Fibroblast of lung (primary cell): ENCODE measurements at regions not wholly inside any gene's neighbourhood (a gene's known extent, or its start where the extent isn't known, plus 50 kb on each side); places are given as distances from the start of the nearest gene placed in this dataset.

Source experiments
- EZH2 ChIP-seq: IDR thresholded peaks from 2 replicates; pipeline ENCODE4 v1.5.1; 2012; ENCODE audit warnings: low read length, control low read depth, mild to moderate bottlenecking; ENCODE audit errors: missing control alignments
- TF ChIP-seq, protein P1 (sequence below), 2 donors: IDR thresholded peaks in 1 of 2; conservative IDR thresholded peaks in 1 of 2; 1 replicate in 1 of 2; 2 replicates in 1 of 2; pipeline ENCODE4 v1.5.1; 2011 to 2012; ENCODE audit warnings: low read length in 2 of 2, control low read depth in 1 of 2, inconsistent platforms in 1 of 2, low read depth in 1 of 2, mild to moderate bottlenecking in 1 of 2

DNA sequence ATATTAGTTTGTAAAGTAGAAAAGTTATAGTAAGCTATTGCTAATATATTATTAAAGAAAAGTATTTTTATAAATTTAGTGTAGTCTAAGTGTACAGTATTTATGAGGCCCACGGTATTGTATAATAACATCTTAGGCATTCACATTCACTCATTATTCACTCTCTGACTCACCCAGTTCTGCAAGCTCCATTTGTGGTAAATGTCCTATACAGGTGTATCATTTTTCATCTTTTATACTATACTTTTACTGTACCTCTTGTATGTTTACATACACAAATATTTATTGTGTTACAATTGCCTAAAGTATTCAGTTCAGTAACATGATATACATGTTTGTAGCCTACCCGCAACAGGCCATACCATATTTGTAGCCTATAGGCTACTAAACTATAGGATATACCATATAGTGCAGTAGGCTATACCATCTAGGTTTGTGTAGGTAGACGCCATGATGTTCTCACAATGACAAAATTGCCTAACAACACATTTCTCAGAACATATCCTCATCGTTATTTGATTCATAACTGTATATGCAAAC, 246.8 kb upstream of the ALCAM start:
- TF ChIP-seq, protein P1, sequence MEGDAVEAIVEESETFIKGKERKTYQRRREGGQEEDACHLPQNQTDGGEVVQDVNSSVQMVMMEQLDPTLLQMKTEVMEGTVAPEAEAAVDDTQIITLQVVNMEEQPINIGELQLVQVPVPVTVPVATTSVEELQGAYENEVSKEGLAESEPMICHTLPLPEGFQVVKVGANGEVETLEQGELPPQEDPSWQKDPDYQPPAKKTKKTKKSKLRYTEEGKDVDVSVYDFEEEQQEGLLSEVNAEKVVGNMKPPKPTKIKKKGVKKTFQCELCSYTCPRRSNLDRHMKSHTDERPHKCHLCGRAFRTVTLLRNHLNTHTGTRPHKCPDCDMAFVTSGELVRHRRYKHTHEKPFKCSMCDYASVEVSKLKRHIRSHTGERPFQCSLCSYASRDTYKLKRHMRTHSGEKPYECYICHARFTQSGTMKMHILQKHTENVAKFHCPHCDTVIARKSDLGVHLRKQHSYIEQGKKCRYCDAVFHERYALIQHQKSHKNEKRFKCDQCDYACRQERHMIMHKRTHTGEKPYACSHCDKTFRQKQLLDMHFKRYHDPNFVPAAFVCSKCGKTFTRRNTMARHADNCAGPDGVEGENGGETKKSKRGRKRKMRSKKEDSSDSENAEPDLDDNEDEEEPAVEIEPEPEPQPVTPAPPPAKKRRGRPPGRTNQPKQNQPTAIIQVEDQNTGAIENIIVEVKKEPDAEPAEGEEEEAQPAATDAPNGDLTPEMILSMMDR (conservative IDR thresholded peaks at IDR 0.05 in 1 of 2, IDR thresholded peaks at IDR 0.05 in 1 of 2; ENCODE audit: low read depth in 1 of 2, low read length in 2 of 2), result no peak
- TF ChIP-seq EZH2, result no peak
